Activated T-cell treated with anti-CD3 and anti-CD28 coated beads, Interleukin-2, amount 50 U/mL, for 24 hours (primary cell): ENCODE measurements at regions not wholly inside any gene's neighbourhood (a gene's known extent, or its start where the extent isn't known, plus 50 kb on each side); places are given as distances from the start of the nearest gene placed in this dataset.

Source experiments
- DNase-seq: peaks from one replicate; pipeline ENCODE4 v3.0.0-alpha.2; 2020
- H3K27ac Mint-ChIP-seq: 2 replicates; pipeline ENCODE4 v1.8.0; 2020; ENCODE audit warnings: mild to moderate bottlenecking, mixed read lengths
- H3K27me3 Mint-ChIP-seq: 2 replicates; pipeline ENCODE4 v1.8.0; 2020; ENCODE audit warnings: mixed read lengths
- H3K36me3 Mint-ChIP-seq: 2 replicates; pipeline ENCODE4 v1.8.0; 2020; ENCODE audit warnings: low read depth, mixed read lengths
- H3K4me1 Mint-ChIP-seq: 2 replicates; pipeline ENCODE4 v1.8.0; 2020; ENCODE audit warnings: low read depth, mixed read lengths
- H3K4me3 Mint-ChIP-seq: 2 replicates; pipeline ENCODE4 v1.8.0; 2020; ENCODE audit warnings: mild to moderate bottlenecking, moderate library complexity, mixed read lengths
- H3K9me3 Mint-ChIP-seq: 2 replicates; pipeline ENCODE4 v1.8.0; 2020; ENCODE audit warnings: mixed read lengths

DNA sequence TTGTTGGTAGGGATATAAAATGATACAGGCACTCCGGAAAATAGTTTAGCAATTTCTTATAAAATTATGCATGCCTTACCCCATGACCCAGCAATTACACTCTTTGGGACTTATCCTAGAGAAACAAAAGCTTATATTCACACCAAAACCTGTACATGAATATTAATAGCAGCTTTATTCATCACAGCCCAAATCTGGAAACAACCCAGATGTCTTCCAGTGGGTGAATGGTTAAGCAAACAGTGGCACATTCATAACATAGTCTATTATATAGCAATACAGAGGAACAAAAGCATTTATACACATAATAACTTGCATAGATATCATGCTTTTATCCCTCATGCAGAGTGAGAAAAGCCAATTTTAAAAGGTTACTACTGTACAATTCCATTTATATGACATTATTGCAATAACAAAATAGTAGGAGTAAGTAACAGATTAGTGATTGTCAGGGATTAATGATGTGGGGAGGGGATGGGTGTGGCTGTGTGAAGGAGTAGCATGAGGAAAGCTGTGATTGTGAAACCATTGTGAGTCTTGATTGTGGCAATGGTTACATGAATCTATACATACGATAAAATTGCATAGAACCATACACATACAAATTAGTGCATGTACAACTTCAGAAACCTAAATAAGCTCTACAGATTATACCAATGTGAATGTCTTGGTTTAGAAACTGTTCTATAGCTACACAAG is 363.1 kb upstream of the OR4E1 start:
- no peak for DNase-seq
- Mint-ChIP-seq H3K27ac (no peak overlapping the region), H3K36me3 (no peaks in the 10 kb centered on the region), H3K9me3 (no peaks in the 10 kb centered on the region), H3K4me3 (no peak overlapping the region), H3K27me3 (no peaks in the 10 kb centered on the region), H3K4me1 (peaks cover 14% of the 10 kb centered on the region)

DNA sequence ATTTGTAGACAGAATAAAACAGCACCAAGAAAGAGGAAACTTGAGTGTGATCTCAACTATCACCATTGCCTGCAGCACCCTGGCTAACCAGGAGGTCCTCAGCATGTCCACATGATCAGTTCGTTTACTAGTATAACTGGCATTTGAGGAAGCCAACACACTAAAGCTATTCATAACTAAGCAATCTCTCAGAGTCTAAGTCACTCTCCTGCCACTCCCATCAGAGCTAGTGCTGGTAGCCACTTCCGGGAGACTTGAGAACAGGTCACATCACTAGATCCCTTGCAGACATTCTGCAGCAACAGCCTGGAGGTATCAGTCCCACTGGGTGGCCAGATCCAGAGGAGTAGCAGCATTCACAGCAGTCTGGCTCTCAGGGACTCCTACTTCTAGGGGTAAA is 352.9 kb upstream of the OR4E1 start:
- Mint-ChIP-seq H3K27ac (no peak overlapping the region), H3K4me1 (peaks cover 4% of the 10 kb centered on the region), H3K36me3 (no peaks in the 10 kb centered on the region), H3K9me3 (no peaks in the 10 kb centered on the region), H3K4me3 (no peak overlapping the region), H3K27me3 (no peaks in the 10 kb centered on the region)
- DNase-seq: no peak

DNA sequence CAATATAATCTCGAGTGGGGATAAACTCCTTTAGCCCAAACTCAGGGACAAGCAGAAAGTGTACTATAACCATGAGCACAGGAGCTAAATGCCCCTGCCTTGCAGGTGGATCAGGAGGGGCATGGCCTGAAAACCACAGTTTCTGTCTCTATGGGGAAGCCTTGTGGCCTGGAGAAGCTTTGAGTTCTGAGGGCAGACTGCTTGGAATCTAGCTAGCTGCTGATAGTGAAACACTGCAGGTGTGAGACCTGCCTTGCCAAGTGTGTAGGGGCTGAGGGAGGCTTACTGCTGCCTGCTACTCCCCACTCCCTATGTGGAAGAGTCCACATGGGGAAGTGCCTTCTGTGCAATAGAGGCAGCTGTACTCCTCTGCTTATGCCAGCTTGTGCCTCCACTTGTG is 352.3 kb upstream of the OR4E1 start:
- Mint-ChIP-seq H3K36me3 (no peaks in the 10 kb centered on the region), H3K4me3 (no peak overlapping the region), H3K9me3 (no peaks in the 10 kb centered on the region), H3K27ac (no peak overlapping the region), H3K27me3 (no peaks in the 10 kb centered on the region), H3K4me1 (peaks cover 4% of the 10 kb centered on the region)
- DNase-seq: no peak

DNA sequence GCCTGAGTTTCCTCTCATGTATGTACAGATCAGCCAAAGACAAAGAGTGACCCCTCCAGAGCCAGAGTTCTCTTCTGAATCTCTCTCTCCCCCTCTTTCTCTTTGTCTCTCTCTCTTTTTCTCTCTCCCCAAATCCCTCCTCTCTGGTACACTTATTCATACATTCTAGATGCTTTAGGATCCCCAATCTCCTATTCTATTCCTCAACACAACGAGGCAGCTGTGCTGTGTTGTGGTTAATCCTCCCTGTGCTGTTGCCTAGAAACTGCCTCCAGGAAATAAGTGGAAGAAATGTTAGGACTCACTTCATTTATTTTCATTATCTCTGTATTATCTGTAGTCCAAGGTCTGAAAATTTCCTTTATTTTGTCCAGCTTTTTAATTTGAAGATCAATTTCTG is 350.5 kb upstream of the OR4E1 start:
- Mint-ChIP-seq H3K27ac (no peak overlapping the region), H3K27me3 (no peaks in the 10 kb centered on the region), H3K36me3 (no peaks in the 10 kb centered on the region), H3K4me3 (no peak overlapping the region), H3K4me1 (peaks cover 6% of the 10 kb centered on the region), H3K9me3 (no peaks in the 10 kb centered on the region)
- DNase-seq: no peak

DNA sequence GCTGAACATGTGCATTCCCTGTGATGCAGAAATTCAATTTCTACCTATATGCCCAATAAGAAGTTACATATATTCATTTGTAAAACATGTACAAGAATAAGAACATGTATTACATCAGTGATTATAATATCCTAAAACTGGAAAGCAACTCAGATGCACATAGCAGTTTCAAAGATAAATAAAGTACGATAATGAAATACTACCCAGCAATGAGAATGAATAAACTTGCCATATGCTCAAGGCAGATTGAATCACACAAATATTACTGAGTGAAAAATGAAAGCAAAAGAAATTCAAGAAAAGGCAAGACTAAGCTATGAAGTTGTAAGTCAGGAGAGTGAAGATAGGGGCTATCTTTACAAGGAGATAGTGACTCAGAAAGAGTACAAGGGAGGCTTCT is 345.3 kb upstream of the OR4E1 start:
- H3K4me1 Mint-ChIP-seq: peaks cover 3% of the 10 kb centered on the region
- no peak overlapping the region for H3K27ac Mint-ChIP-seq
- H3K27me3 Mint-ChIP-seq: no peaks in the 10 kb centered on the region
- H3K36me3 Mint-ChIP-seq: no peaks in the 10 kb centered on the region
- H3K4me3 Mint-ChIP-seq: no peak overlapping the region
- DNase-seq: no peak
- no peaks in the 10 kb centered on the region for H3K9me3 Mint-ChIP-seq

DNA sequence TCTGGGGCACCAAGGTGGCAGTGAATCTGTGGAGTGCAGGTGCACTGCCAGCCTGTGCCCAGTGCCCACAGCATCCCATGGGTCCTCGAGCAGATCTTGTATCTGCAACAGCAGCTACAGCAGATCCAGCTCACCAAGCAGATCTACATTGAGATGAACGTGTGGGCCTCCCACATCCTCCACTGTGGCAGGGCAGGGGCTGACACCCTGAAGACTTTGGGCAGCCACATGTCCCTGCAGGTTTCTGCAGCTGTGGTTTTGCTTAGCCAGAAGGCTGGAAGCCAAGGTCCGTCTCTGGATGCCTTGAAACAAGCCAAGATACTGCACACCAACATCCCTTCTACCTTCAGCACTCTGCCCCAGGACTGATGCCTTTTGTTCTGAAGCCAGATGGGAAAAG is 338.8 kb upstream of the OR4E1 start:
- Mint-ChIP-seq H3K27me3 (no peaks in the 10 kb centered on the region), H3K4me3 (no peak overlapping the region), H3K27ac (no peak overlapping the region), H3K36me3 (no peaks in the 10 kb centered on the region), H3K9me3 (no peaks in the 10 kb centered on the region), H3K4me1 (peaks cover 4% of the 10 kb centered on the region)
- DNase-seq: no peak

DNA sequence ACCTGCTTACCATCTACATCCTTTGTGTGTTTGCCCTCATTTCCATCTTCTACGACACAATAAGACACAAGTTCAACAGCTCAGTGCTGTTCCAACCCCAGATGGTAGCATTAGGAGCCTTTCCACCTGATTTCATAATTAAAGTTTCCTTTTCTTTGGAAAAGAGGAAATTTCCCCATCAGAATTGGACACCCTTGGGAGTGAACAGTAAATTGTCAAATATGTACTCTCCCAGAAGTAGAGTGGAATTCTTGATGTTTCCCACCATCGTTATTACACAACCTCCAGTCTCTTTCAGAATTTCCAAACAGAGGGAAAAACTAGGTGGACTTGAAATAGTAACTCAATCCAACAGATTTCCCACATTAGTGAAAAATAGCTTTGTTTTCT is 337.6 kb upstream of the OR4E1 start:
- H3K27me3 Mint-ChIP-seq: no peaks in the 10 kb centered on the region
- H3K4me3 Mint-ChIP-seq: no peak overlapping the region
- no peaks in the 10 kb centered on the region for H3K9me3 Mint-ChIP-seq
- no peak for DNase-seq
- peaks cover 14% of the 10 kb centered on the region for H3K4me1 Mint-ChIP-seq
- H3K36me3 Mint-ChIP-seq: no peaks in the 10 kb centered on the region
- no peak overlapping the region for H3K27ac Mint-ChIP-seq

DNA sequence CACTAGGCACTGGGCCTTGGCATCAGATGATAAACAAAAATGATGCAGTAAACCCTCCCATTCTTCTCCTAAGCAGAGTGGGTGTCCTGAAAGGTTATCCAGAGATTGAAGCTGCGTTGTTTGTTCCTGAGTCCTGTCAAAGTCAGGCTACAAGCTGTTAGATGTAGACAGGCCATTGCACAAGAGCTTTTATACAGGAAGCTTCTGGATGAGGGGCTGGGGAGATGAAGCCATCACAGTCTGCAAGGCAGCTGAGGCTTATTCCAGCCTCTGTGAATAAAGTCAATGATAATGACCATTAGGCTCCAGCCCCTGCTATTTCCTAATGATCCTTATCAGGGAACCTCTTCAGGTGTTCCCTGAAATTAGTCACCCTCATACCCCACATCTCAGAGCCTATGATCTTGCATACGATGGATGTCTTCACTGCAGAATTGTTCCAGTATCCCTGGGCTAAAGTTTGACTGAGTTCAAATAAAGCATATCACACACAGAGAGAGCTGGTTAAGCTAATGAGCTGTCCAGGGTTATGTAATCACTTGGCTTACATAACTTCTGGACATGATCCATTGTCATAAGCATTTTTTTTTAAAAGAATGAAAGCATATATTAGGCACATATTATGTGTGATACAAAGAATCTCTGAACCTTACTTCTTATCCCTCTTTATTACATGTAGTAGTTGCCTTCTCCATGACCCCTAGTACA is 337.1 kb upstream of the OR4E1 start:
- Mint-ChIP-seq H3K27me3 (no peaks in the 10 kb centered on the region), H3K36me3 (no peaks in the 10 kb centered on the region), H3K4me1 (peaks cover 14% of the 10 kb centered on the region), H3K27ac (no peak overlapping the region), H3K4me3 (no peak overlapping the region), H3K9me3 (no peaks in the 10 kb centered on the region)
- no peak for DNase-seq

DNA sequence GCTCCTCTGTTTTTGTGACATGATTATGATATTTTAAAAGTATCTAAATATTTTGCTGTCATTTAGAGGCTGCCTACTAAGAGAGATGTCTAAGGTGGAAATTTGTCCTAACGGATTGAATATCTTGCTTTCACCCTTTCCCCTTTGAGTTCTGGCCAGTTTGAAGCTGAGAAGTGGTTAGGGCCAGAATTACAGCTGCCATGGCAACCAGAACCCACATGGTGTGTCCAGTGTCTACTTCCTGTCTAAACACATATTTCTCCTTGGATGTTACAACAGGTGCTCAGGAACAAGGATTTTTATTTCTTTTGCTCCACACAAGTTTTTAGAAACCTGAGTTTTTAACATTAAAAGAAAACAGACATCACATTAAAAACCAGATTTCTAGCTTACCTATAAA is 335.1 kb upstream of the OR4E1 start:
- Mint-ChIP-seq H3K9me3 (no peaks in the 10 kb centered on the region), H3K36me3 (peaks cover 6% of the 10 kb centered on the region), H3K27ac (peak overlapping the region; percentile 63), H3K27me3 (no peaks in the 10 kb centered on the region), H3K4me1 (peaks cover 23% of the 10 kb centered on the region), H3K4me3 (peak overlapping the region; percentile 15)
- DNase-seq: no peak

DNA sequence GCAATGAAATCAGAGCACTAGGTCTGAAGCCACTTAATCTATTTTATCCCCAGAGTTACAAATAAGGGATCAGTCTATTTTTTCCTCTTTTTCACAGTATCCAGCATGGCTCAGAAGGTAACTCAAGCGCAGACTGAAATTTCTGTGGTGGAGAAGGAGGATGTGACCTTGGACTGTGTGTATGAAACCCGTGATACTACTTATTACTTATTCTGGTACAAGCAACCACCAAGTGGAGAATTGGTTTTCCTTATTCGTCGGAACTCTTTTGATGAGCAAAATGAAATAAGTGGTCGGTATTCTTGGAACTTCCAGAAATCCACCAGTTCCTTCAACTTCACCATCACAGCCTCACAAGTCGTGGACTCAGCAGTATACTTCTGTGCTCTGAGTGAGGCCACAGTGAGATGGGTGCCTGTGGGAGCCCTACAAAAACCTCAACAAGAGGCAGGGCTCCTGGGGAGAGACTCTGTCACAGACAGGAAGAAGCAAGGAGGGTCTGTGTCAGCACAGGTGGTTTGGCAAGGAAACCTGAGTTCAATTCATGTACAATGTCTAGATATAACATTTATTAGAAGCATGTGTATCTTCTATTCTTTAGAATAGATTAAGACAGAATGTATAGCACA is 334.3 kb upstream of the OR4E1 start:
- H3K4me1 Mint-ChIP-seq: peaks cover 29% of the 10 kb centered on the region
- no peaks in the 10 kb centered on the region for H3K27me3 Mint-ChIP-seq
- peaks cover 11% of the 10 kb centered on the region for H3K36me3 Mint-ChIP-seq
- peak overlapping the region; percentile 97 for H3K27ac Mint-ChIP-seq
- H3K4me3 Mint-ChIP-seq: peak overlapping the region; percentile 67
- no peak for DNase-seq
- H3K9me3 Mint-ChIP-seq: no peaks in the 10 kb centered on the region

DNA sequence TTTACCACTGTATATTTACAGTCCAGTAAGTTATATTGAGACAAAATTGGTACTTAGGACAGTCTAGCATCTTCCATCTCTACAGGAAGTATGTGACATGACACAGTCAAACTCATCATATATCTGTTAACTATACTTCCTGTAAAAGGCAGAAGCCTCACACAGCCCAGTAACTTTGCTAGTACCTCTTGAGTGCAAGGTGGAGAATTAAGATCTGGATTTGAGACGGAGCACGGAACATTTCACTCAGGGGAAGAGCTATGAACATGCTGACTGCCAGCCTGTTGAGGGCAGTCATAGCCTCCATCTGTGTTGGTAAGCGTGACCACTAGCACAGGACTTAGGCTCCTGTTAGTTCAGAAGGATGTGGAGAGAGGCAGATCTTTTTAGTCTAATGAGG is 333.7 kb upstream of the OR4E1 start:
- Mint-ChIP-seq H3K27me3 (no peaks in the 10 kb centered on the region), H3K4me3 (peak overlapping the region; percentile 67), H3K27ac (peak overlapping the region; percentile 97), H3K4me1 (peaks cover 34% of the 10 kb centered on the region), H3K9me3 (no peaks in the 10 kb centered on the region), H3K36me3 (peaks cover 11% of the 10 kb centered on the region)
- DNase-seq: peak; percentile 30

DNA sequence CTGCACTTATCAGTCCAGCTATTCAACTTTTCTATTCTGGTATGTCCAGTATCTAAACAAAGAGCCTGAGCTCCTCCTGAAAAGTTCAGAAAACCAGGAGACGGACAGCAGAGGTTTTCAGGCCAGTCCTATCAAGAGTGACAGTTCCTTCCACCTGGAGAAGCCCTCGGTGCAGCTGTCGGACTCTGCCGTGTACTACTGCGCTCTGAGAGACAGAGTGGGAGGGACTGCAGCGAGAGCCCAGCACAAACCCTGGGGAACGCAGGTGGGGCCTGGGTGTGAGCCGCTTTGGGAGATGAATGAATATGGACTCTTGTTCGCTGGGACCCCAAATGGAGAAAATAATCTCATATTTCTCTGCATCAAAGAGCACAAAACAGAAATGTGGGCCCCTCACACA is 329.8 kb upstream of the OR4E1 start:
- DNase-seq: peak; percentile 44
- no peaks in the 10 kb centered on the region for H3K27me3 Mint-ChIP-seq
- peak overlapping the region; percentile 78 for H3K4me3 Mint-ChIP-seq
- H3K4me1 Mint-ChIP-seq: peaks cover 44% of the 10 kb centered on the region
- H3K36me3 Mint-ChIP-seq: peaks cover 11% of the 10 kb centered on the region
- H3K9me3 Mint-ChIP-seq: no peaks in the 10 kb centered on the region
- peak overlapping the region; percentile 90 for H3K27ac Mint-ChIP-seq

DNA sequence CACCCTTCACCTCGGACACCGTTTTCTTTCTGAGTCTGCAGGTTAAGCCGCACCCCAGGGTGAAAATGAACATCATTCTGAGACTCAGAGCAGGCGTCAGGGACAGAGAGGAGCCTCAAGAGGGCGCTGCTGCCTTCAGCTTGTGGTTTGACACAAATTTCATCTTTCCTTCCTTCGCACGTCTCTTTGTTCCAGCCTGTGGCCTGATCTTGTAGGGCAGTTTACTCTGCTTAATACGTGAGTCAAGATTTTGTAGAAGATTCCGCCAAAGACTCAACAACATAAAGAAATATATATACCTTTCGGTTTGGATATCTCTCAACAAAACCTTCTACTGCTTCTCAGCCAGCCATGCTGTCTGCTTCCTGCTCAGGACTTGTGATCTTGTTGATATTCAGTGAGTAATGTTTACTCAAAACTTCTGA is 329.3 kb upstream of the OR4E1 start:
- no peaks in the 10 kb centered on the region for H3K9me3 Mint-ChIP-seq
- peaks cover 11% of the 10 kb centered on the region for H3K36me3 Mint-ChIP-seq

DNA sequence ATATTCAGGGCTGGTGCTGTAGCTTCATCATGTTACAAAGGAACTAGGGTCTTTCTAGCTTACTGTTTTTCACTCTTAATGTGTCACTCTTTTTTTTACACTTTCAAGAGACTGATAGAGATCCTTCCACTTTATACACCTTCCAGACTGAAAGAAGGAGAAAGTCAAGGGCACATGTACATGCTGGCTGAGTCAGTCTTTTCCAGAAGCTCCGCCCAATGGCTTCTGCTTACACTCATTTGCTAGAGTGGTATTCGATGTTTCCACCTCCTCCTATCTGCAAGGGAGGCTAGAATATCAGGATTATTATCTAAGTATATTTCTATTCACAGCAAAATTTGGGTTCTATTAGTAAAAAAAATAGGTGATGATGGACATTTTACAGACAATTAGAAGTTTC is 325.8 kb upstream of the OR4E1 start:
- H3K27ac Mint-ChIP-seq: peak overlapping the region; percentile 79
- peaks cover 10% of the 10 kb centered on the region for H3K36me3 Mint-ChIP-seq
- no peak for DNase-seq
- H3K4me1 Mint-ChIP-seq: peaks cover 49% of the 10 kb centered on the region
- no peaks in the 10 kb centered on the region for H3K27me3 Mint-ChIP-seq
- H3K4me3 Mint-ChIP-seq: peak overlapping the region; percentile 91
- H3K9me3 Mint-ChIP-seq: no peaks in the 10 kb centered on the region

More for the DNA sequence above, 329.3 kb upstream of the OR4E1 start:
- H3K27ac Mint-ChIP-seq: peak overlapping the region; percentile 90
- peaks cover 44% of the 10 kb centered on the region for H3K4me1 Mint-ChIP-seq
- peak; percentile 76 for DNase-seq
- peak overlapping the region; percentile 78 for H3K4me3 Mint-ChIP-seq
- H3K27me3 Mint-ChIP-seq: no peaks in the 10 kb centered on the region

DNA sequence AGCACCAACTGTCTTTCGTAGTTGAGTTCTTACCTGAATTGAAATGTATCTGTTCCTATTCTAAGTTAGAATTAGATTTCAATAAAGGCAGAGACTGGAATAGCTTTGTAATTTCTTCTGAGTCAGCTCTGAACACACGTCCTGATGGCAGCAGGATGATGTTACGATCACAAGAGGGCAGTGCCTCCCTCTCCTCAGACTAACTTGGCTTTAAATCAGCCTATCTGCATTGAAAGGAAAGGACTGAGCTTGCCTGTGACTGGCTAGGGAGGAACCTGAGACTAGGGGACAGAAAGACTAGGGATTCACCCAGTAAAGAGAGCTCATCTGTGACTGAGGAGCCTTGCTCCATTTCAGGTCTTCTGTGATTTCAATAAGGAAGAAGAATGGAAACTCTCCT is 323.7 kb upstream of the OR4E1 start:
- no peak for DNase-seq
- Mint-ChIP-seq H3K27ac (peak overlapping the region; percentile 95), H3K27me3 (no peaks in the 10 kb centered on the region), H3K4me1 (peaks cover 37% of the 10 kb centered on the region), H3K9me3 (no peaks in the 10 kb centered on the region), H3K36me3 (peaks cover 6% of the 10 kb centered on the region), H3K4me3 (peak overlapping the region; percentile 91)
